Astrocyte of the spinal cord (primary cell): ENCODE measurements at regions not wholly inside any gene's neighbourhood (a gene's known extent, or its start where the extent isn't known, plus 50 kb on each side); places are given as distances from the start of the nearest gene placed in this dataset.

Experiments used
- DNase-seq: peaks from one replicate; pipeline ENCODE4 v3.0.0; 2011; ENCODE audit warnings: low read depth, low spot score
- H3K4me3 ChIP-seq: 2 replicates; pipeline ENCODE4 v1.5.1; 2011; ENCODE audit warnings: low read depth, mild to moderate bottlenecking, low read length, moderate library complexity
- in situ Hi-C: cut with HindIII; loops from 2 replicates; pipeline ENCODE4 v1.10.0; 2017; ENCODE audit warnings: low sequenced_read_pairs
- TF ChIP-seq, protein P1 (sequence below): IDR thresholded peaks from 2 replicates; pipeline ENCODE4 v1.5.1; 2012; ENCODE audit warnings: low read depth, mild to moderate bottlenecking, low read length, inconsistent platforms

DNA sequence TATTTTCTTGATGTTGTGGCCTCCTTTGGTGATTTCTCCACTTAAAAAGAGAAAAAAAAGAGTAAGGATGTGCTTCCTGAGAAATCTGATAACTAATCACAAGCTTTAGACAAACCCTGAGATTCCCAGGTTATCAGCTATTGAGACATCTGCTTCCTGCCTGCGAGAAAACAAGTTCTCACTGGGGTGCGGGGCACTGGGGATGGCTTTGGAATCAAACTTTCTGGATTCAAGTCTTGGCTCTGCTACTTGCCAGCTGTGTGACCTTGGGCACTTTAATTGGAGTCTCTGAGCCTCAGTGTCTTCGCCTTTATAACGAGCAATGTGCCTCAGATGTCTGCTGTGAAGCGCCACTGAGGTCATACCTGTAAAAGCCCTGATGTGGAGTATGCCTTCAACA, 152.5 kb upstream of the NAV2 start:
- H3K4me3 ChIP-seq = no peak overlapping the region
- no peak for DNase-seq
- TF ChIP-seq, protein P1, sequence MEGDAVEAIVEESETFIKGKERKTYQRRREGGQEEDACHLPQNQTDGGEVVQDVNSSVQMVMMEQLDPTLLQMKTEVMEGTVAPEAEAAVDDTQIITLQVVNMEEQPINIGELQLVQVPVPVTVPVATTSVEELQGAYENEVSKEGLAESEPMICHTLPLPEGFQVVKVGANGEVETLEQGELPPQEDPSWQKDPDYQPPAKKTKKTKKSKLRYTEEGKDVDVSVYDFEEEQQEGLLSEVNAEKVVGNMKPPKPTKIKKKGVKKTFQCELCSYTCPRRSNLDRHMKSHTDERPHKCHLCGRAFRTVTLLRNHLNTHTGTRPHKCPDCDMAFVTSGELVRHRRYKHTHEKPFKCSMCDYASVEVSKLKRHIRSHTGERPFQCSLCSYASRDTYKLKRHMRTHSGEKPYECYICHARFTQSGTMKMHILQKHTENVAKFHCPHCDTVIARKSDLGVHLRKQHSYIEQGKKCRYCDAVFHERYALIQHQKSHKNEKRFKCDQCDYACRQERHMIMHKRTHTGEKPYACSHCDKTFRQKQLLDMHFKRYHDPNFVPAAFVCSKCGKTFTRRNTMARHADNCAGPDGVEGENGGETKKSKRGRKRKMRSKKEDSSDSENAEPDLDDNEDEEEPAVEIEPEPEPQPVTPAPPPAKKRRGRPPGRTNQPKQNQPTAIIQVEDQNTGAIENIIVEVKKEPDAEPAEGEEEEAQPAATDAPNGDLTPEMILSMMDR = no peak
- in situ Hi-C loops = no loop called here

- H3K4me3 ChIP-seq = no peak overlapping the region
- TF ChIP-seq, protein P1 = no peak
- DNase-seq = no peak
- in situ Hi-C loops = no loop called here
These were observed 152.9 kb upstream of the NAV2 start for GRCh38 chr11:19559746-19560145.

GRCh38 chr11:19558189-19558986, 154.2 kb upstream of the NAV2 start:
- in situ Hi-C loops = no loop called here
- H3K4me3 ChIP-seq = no peak overlapping the region
- no peak for DNase-seq
- TF ChIP-seq, protein P1 = no peak

- H3K4me3 ChIP-seq = no peak overlapping the region
- TF ChIP-seq, protein P1 = peak; percentile 93
- DNase-seq = peak; percentile 76
- in situ Hi-C loops = no loop called here
These were observed 154.9 kb upstream of the NAV2 start for GRCh38 chr11:19557720-19558140.

DNA sequence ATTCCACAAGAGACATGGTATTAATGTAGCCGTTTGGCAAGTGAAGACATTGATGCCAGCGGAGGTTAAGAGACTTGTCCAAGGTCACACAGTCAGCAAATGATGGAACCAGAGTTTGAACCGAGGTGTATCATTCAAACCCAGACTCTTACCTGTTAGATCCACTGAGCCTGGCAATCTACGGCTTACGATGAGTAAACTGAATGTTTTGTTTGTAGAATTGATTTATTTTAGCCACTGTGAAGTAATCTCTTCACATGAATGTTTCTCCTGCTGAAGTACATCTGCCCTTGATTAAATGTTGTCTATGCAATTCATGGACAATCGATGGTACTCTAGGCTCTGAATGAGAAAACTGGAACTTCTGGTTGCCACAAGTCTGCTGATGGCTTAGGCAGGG, 155.5 kb upstream of the NAV2 start:
- TF ChIP-seq, protein P1 = no peak
- H3K4me3 ChIP-seq = no peak overlapping the region
- no peak for DNase-seq
- in situ Hi-C loops = no loop called here

GRCh38 chr11:19555266-19555665, 157.4 kb upstream of the NAV2 start:
- in situ Hi-C loops = no loop called here
- H3K4me3 ChIP-seq = no peak overlapping the region
- DNase-seq = no peak
- TF ChIP-seq, protein P1 = no peak
